HG03060 (cell line): ENCODE measurements at regions not wholly inside any gene's neighbourhood (a gene's known extent, or its start where the extent isn't known, plus 50 kb on each side); places are given as distances from the start of the nearest gene placed in this dataset.
"Not testable (repeated sequence)": the region's sequence is repeated elsewhere in the genome, so short reads cannot be mapped to it uniquely, and the experiment has no call there.

ENCODE experiments used
- ATAC-seq: cut with Tn5 transposase; IDR thresholded peaks from one replicate; pipeline ENCODE4 v1.9.1; 2021; ENCODE audit warnings: low read depth, moderate number of reproducible peaks; ENCODE audit not compliant: unreplicated experiment

DNA sequence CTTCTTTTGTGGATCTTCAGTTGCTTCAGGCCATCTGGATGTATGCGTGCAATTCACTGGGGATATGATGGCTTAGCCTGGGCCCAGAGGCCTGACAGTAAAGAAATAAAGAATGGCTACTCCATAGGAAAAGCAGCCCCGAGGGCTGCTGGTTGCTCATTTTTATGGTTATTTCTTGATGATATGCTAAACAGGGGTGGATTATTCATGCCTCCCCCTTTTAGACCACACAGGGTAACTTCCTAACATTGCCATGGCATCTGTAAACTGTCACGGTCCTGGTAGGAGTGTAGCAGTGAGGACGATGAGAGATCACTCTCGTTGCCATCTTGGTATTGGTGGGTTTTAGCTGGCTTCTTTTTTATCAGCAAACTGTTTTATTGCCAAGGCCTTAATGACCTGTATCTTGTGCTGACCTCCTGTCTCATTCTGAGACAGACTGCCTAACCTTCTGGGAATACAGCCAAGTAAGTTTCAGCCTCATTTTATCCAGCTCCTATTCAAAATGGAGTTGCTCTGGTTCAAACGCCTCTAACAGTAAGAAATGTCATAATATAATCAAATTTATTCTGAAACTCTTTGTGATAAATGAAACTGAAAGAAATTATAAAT, 60.5 kb downstream of the DSEL start:
- ATAC-seq, result no peak

- no peak for ATAC-seq
These were observed 62.6 kb downstream of the DSEL start for GRCh38 chr18:67453901-67454300.

- no peak for ATAC-seq
These were observed 64.6 kb downstream of the DSEL start for GRCh38 chr18:67451960-67452359.

DNA sequence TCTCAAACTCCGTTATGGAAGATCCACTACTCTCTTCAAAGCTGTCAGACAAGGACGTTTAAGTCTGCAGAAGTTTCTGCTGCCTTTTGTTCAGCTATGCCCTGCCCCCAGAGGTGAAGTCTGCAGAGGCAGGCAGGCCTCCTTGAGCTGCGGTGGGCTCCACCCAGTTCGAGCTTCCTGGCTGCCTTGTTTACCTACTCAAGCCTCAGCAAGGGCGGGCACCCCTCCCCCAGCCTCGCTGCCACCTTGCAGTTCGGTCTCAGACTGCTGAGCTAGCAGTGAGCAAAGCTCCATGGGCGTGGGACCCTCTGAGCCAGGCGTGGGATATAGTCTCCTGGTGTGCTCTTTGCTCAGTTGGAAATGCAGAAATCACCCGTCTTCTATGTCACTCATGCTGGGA, 65.4 kb downstream of the DSEL start:
- ATAC-seq, result not testable (repeated sequence)

GRCh38 chr18:67433971-67434370, 82.5 kb downstream of the DSEL start:
- no peak for ATAC-seq

- no peak for ATAC-seq
These were observed 83.7 kb downstream of the DSEL start for GRCh38 chr18:67432806-67433205.

DNA sequence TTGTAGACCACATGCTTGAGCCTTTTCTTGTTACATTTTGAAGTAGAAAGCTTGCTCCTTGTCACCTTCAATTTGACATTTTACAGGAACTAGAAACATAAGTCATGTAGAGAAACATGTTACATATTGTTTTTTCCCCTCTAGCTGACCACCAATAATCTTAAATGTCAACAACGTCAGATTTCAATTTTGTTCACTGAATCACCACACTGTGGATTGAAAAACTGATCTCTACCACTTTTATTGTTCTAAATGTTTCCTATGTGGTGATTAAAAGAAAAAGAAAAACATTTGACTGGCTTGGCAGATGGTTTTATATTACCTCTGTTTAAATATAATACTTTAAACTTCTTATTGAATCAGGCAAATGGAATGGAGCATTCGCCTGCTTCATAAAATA, 87.7 kb downstream of the DSEL start:
- ATAC-seq, result no peak

GRCh38 chr18:67428158-67428557, 88.4 kb downstream of the DSEL start:
- ATAC-seq, result no peak

DNA sequence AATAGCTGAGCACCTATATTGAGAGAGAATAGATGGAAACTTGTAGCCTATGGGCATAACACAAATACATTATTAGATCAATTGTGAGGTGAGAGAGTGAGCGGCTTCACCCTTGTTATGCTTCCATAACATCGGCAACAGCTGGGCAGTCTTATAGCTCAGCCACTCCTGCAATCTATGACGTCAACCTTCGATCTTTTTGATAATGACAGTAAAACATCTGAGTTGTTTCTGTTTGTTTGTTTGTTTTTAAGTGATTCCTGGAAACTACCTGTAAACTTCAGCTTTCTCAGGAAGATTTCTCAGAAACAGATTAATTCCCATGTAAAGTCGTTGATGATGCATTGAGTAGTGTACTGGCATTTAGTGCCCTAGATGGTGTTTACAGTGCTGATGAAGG, 90.0 kb downstream of the DSEL start:
- no peak for ATAC-seq

- ATAC-seq, result no peak
These were observed 90.8 kb downstream of the DSEL start for GRCh38 chr18:67425672-67426071.

DNA sequence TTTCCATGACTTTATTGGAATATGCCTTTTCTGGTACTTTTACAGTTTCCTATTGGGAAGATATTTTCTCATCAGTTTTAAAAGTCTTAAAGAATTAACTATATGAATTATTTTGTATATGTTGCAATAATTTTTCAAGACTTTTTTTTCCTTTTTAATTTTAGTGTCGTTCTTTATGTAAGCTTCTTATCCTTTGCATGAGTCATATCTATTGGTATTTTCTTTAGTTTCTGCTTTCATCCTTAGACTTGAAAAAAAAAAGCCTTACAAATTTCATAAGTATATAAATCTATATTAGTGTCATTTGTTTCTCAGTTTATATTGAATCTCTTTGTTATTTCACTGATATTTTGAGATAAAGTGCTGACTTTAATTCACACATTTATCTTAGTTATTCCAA, 94.9 kb downstream of the DSEL start:
- no peak for ATAC-seq

GRCh38 chr18:67417864-67418523, 98.5 kb downstream of the DSEL start:
- peak; percentile 80 for ATAC-seq

- ATAC-seq, result no peak
These were observed 105.4 kb downstream of the DSEL start for GRCh38 chr18:67411116-67411515.

- ATAC-seq, result no peak
These were observed 106.1 kb downstream of the DSEL start for GRCh38 chr18:67410075-67411070.

GRCh38 chr18:67408240-67408639, 108.3 kb downstream of the DSEL start:
- no peak for ATAC-seq

DNA sequence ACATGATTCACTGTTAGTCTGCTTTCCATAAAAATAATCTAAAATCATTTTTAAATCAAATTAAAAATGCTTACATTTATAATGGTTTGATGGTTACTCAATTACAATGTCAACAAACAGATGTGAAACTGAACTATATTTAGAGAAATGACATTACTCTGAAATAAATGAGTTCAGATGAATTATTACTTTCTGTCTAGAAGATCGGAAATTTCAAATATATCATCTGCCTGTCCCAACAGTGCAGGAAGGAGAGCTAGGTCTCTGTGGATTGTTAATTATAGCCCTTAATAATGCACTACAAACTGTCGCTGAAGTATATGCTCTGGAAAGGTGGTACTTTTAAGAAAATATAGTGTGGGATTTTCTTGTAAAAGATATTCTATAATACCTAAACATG, 109.8 kb downstream of the DSEL start:
- no peak for ATAC-seq

DNA sequence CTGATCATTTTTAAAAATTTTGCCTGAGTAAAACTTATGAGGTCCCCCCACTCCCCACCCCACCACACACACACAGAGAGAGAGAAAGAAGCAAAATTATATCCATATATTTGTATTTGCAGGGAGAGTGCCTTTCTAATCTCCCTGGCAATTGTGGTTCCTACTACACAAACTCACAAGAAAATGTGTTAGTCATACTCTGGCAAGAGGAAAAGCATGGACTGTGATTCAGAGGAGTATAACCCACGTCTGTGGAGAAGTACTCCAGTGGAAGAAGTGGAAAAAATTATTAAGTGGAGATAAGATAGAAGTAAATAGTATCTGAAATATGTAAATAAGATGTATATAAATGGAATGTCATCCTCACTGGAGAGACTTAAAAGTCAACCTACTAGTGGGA, 114.0 kb downstream of the DSEL start:
- ATAC-seq, result no peak

DNA sequence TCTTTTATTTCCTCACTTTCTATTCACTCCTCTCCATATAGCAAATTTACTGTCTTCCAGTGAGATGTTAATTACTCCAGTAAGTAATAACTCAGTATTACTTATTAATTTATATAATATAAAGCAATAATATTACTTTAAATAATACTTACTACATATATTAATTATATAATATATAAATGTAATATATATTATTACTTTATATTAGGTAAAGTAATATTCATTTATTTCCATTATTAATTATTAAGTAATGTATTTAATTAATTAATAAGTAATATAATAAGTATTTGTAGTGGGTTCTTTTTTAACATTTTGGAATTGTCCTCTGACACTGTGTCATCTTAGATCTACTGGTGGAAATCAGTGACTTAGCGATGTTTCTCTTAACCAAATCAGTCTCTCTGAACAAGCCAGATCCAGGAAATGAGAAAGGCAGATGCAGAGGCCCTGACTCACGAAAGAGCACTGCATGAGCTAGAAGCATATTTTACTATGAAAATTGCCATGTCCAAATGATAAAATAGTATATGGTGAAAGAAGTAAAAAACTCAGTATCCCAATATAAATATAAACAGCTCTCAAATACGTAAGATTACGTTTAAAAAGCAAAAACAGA, 115.9 kb downstream of the DSEL start:
- no peak for ATAC-seq

DNA sequence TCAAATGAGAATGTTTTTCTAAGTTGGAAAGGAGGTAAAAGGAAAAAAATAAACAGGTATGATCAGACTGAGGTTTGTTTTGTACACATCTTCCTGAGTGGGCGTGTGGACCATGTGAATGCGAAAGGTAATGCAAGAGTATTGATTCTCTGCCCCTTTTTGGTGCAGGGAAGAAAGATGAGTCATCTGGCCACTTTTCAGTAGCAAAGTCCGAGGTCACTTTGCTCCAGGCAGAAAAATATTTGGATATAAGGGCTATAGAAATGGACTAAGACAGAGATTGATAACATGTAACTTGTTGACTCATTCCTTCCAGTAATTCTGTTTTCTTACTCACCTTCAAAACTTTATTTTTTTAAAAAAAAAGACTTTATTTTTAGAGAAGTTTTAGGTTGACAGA, 130.5 kb downstream of the DSEL start:
- ATAC-seq, result no peak

DNA sequence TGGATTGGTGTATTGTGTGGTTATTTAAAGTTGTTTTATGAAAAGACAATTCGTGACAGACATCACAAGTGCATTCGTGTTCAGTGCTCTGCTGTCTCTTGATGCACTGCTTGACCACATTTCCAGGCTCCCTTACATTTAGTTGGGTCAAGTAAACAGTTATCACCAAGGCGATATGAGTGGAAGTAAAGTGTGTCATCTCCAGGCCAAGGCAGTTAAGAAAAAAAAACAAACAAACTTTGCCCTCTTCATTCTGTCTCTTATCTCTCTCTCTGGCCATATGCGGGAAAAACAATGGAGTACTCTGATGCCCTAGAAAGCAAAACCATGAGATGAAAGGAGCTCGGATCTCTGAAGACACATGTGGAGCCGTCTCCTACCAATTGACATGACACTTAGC, 131.1 kb downstream of the DSEL start:
- no peak for ATAC-seq

- ATAC-seq, result not testable (repeated sequence)
These were observed 132.5 kb downstream of the DSEL start for GRCh38 chr18:67384057-67384456.
